H9 (cell line): ENCODE measurements at regions not wholly inside any gene's neighbourhood (a gene's known extent, or its start where the extent isn't known, plus 50 kb on each side); places are given as distances from the start of the nearest gene placed in this dataset.

Experiments
- DNase-seq: peaks from one replicate; pipeline ENCODE4 v3.0.0-alpha.2; 2017
- H2AFZ ChIP-seq: one replicate; pipeline ENCODE4 v1.6.1; 2013; ENCODE audit warnings: mild to moderate bottlenecking, low read length, control low read depth, moderate library complexity
- H2AK5ac ChIP-seq: 2 replicates; pipeline ENCODE4 v1.6.1; 2013; ENCODE audit warnings: low read length, control low read depth, mixed read lengths; ENCODE audit not compliant: insufficient read length
- H2BK120ac ChIP-seq: one replicate; pipeline ENCODE4 v1.6.1; 2013; ENCODE audit warnings: low read depth, mild to moderate bottlenecking, low read length, control low read depth, inconsistent platforms; ENCODE audit not compliant: poor library complexity, severe bottlenecking
- H2BK12ac ChIP-seq: 2 replicates; pipeline ENCODE4 v1.6.1; 2013; ENCODE audit warnings: low read length, control low read depth, mixed read lengths, low read depth; ENCODE audit not compliant: insufficient read length
- H2BK15ac ChIP-seq: 2 replicates; pipeline ENCODE4 v1.6.1; 2013; ENCODE audit warnings: low read depth, low read length, control low read depth
- H2BK20ac ChIP-seq: one replicate; pipeline ENCODE4 v1.6.1; 2013; ENCODE audit warnings: low read depth, mild to moderate bottlenecking, low read length, control low read depth, inconsistent platforms; ENCODE audit not compliant: poor library complexity, severe bottlenecking
- H2BK5ac ChIP-seq: 2 replicates; pipeline ENCODE4 v1.6.1; 2013; ENCODE audit warnings: low read length, control low read depth, mixed read lengths; ENCODE audit not compliant: insufficient read length
- H3K14ac ChIP-seq: 2 replicates; pipeline ENCODE4 v1.6.1; 2013; ENCODE audit warnings: low read length, control low read depth; ENCODE audit not compliant: insufficient read depth
- H3K18ac ChIP-seq: 2 replicates; pipeline ENCODE4 v1.6.1; 2013; ENCODE audit warnings: low read depth, mild to moderate bottlenecking, mixed read lengths, low read length, control low read depth; ENCODE audit not compliant: insufficient read length
- H3K23ac ChIP-seq: 2 replicates; pipeline ENCODE4 v1.6.1; 2013; ENCODE audit warnings: low read length, control low read depth, mixed read lengths, low read depth; ENCODE audit not compliant: insufficient read length
- H3K23me2 ChIP-seq: 2 replicates; pipeline ENCODE4 v1.6.1; 2013; ENCODE audit warnings: low read depth, mild to moderate bottlenecking, mixed read lengths, low read length, control low read depth; ENCODE audit not compliant: insufficient read length, poor library complexity, severe bottlenecking
- H3K27ac ChIP-seq: 2 replicates; pipeline ENCODE4 v1.5.1; 2013; ENCODE audit warnings: low read length, control low read depth, mixed read lengths, low read depth; ENCODE audit not compliant: insufficient read length
- H3K27me3 ChIP-seq: 2 replicates; pipeline ENCODE4 v1.6.1; 2013; ENCODE audit warnings: low read length, control low read depth, inconsistent platforms; ENCODE audit not compliant: insufficient read depth
- H3K4ac ChIP-seq: 2 replicates; pipeline ENCODE4 v1.6.1; 2013; ENCODE audit warnings: low read depth, mild to moderate bottlenecking, control low read depth, inconsistent platforms, low read length, moderate library complexity
- H3K4me1 ChIP-seq: 2 replicates; pipeline ENCODE4 v1.6.1; 2013; ENCODE audit warnings: low read length, control low read depth, inconsistent platforms; ENCODE audit not compliant: insufficient read depth
- H3K4me2 ChIP-seq: 2 replicates; pipeline ENCODE4 v1.6.1; 2013; ENCODE audit warnings: low read length, control low read depth, mixed read lengths; ENCODE audit not compliant: insufficient read length, insufficient read depth
- H3K56ac ChIP-seq: 2 replicates; pipeline ENCODE4 v1.6.1; 2013; ENCODE audit warnings: low read depth, mild to moderate bottlenecking, mixed read lengths, low read length, control low read depth; ENCODE audit not compliant: insufficient read length
- H3K79me1 ChIP-seq: 2 replicates; pipeline ENCODE4 v1.6.1; 2013; ENCODE audit warnings: low read depth, mild to moderate bottlenecking, moderate library complexity, low read length, control low read depth, inconsistent platforms; ENCODE audit not compliant: insufficient read depth, poor library complexity, severe bottlenecking
- H3K79me2 ChIP-seq: 2 replicates; pipeline ENCODE4 v1.6.1; 2013; ENCODE audit warnings: low read length, control low read depth, inconsistent platforms; ENCODE audit not compliant: insufficient read depth
- H3K9ac ChIP-seq: 2 replicates; pipeline ENCODE4 v1.6.1; 2013; ENCODE audit warnings: low read length, control low read depth, mixed read lengths; ENCODE audit not compliant: insufficient read length; ENCODE audit errors: extremely low read depth
- H3K9me3 ChIP-seq: one replicate; pipeline ENCODE4 v1.6.1; 2013; ENCODE audit warnings: low read depth, low read length, inconsistent platforms; ENCODE audit not compliant: control insufficient read depth
- H3T11ph ChIP-seq: one replicate; pipeline ENCODE4 v1.6.1; 2013; ENCODE audit warnings: mild to moderate bottlenecking, low read length, control low read depth, inconsistent platforms
- H4K20me1 ChIP-seq: one replicate; pipeline ENCODE4 v1.6.1; 2013; ENCODE audit not compliant: control insufficient read depth, insufficient read length, insufficient read depth
- H4K5ac ChIP-seq: 2 replicates; pipeline ENCODE4 v1.6.1; 2013; ENCODE audit warnings: low read depth, mild to moderate bottlenecking, mixed read lengths, low read length, control low read depth; ENCODE audit not compliant: insufficient read length
- H4K8ac ChIP-seq: replicated peaks from 2 replicates; pipeline ENCODE4 v1.6.1; 2013; ENCODE audit warnings: low read length, control low read depth, mixed read lengths, low read depth; ENCODE audit not compliant: insufficient read length
- H4K91ac ChIP-seq: 2 replicates; pipeline ENCODE4 v1.6.1; 2013; ENCODE audit warnings: low read depth, mild to moderate bottlenecking, moderate library complexity, mixed read lengths, low read length, control low read depth; ENCODE audit not compliant: insufficient read length
- H3K27ac Mint-ChIP-seq, 3 experiments: 2 replicates in 2 of 3; 3 replicates in 1 of 3; pipeline ENCODE4 v1.8.0; 2020 to 2021; ENCODE audit warnings: mixed read lengths in 3 of 3, mild to moderate bottlenecking in 1 of 3, moderate library complexity in 1 of 3
- H3K27me3 Mint-ChIP-seq: 2 replicates; pipeline ENCODE4 v1.8.0; 2021; ENCODE audit warnings: low read depth, mild to moderate bottlenecking, moderate library complexity, mixed read lengths
- H3K36me3 Mint-ChIP-seq, 3 experiments: 2 replicates in 2 of 3; 3 replicates in 1 of 3; pipeline ENCODE4 v1.8.0; 2020 to 2021; ENCODE audit warnings: low read depth in 3 of 3, mixed read lengths in 3 of 3; ENCODE audit not compliant: insufficient read depth in 1 of 3
- H3K4me1 Mint-ChIP-seq, 2 experiments: 2 replicates each; pipeline ENCODE4 v1.8.0; 2020; ENCODE audit warnings: mixed read lengths in 2 of 2
- H3K4me3 Mint-ChIP-seq, 2 experiments: 2 replicates in 1 of 2; 3 replicates in 1 of 2; pipeline ENCODE4 v1.8.0; 2020 to 2021; ENCODE audit warnings: mild to moderate bottlenecking in 2 of 2, mixed read lengths in 2 of 2, moderate library complexity in 1 of 2
- H3K9me3 Mint-ChIP-seq, 2 experiments: 2 replicates in 1 of 2; 3 replicates in 1 of 2; pipeline ENCODE4 v1.8.0; 2020; ENCODE audit warnings: mild to moderate bottlenecking in 2 of 2, mixed read lengths in 2 of 2, moderate library complexity in 1 of 2
- WGBS: extraction: QIAGEN DNeasy Blood & Tissue Kit; methylation state at CpG from one replicate; pipeline ENCODE4 v1.1.7; 2013; ENCODE audit warnings: missing lambda C conversion rate, low lambda C conversion rate, mixed read lengths; ENCODE audit not compliant: insufficient read length; ENCODE audit errors: extremely low coverage; 5-methylcytosine and 5-hydroxymethylcytosine counted together
- TF ChIP-seq, protein P1 (sequence below): fragments of 200-600 bp; sonication (generic); conservative IDR thresholded peaks from 3 replicates; pipeline ENCODE4 v1.8.0; 2021; ENCODE audit warnings: antibody characterized with exemption, mild to moderate bottlenecking

DNA sequence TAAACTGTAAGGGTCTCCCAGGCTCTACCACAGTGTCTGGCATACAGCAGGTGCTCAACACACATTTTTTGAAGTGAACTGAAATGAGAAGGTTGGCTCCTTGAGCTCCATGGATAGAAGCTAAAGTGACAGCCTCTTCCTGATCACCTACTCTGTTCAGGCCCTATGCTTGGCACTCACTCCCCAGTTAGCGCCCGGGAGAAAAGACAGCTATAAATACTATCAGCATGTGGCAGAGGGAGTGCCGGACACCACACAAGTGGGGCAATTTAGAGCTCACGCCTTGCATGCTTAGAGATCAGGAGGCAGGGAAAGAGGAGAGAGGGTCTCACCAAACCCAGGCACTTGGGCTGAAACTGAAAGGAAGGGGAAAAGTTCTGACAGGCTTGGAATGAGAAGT, 195.5 kb downstream of the BUD13 start:
- no peak overlapping the region for H4K8ac ChIP-seq
- H3T11ph ChIP-seq = no peak overlapping the region
- H3K18ac ChIP-seq = no peak overlapping the region
- H3K27me3 Mint-ChIP-seq = peaks cover 58% of the 10 kb centered on the region
- no peak overlapping the region for H2BK120ac ChIP-seq
- no CpG with 5 or more reads among the region's 4 CpGs for WGBS
- H3K4ac ChIP-seq = no peak overlapping the region
- H3K4me2 ChIP-seq = no peak overlapping the region
- H3K27ac ChIP-seq = no peak overlapping the region
- H3K4me3 Mint-ChIP-seq = no peak overlapping the region
- H3K23me2 ChIP-seq = peaks cover 8% of the 10 kb centered on the region
- H2BK12ac ChIP-seq = no peak overlapping the region
- H3K23ac ChIP-seq = no peak overlapping the region
- H3K27ac Mint-ChIP-seq = no peak overlapping the region
- peaks cover 0 to 2% of the 10 kb centered on the region in 2 experiments; a peak in 1 of 5 replicates for H3K9me3 Mint-ChIP-seq
- H3K4me1 ChIP-seq = 0 out of 2 replicates have a peak, but pooled peaks cover 3% of the 10 kb centered on the region
- TF ChIP-seq, protein P1, sequence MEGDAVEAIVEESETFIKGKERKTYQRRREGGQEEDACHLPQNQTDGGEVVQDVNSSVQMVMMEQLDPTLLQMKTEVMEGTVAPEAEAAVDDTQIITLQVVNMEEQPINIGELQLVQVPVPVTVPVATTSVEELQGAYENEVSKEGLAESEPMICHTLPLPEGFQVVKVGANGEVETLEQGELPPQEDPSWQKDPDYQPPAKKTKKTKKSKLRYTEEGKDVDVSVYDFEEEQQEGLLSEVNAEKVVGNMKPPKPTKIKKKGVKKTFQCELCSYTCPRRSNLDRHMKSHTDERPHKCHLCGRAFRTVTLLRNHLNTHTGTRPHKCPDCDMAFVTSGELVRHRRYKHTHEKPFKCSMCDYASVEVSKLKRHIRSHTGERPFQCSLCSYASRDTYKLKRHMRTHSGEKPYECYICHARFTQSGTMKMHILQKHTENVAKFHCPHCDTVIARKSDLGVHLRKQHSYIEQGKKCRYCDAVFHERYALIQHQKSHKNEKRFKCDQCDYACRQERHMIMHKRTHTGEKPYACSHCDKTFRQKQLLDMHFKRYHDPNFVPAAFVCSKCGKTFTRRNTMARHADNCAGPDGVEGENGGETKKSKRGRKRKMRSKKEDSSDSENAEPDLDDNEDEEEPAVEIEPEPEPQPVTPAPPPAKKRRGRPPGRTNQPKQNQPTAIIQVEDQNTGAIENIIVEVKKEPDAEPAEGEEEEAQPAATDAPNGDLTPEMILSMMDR = no peak
- H3K27me3 ChIP-seq = peaks cover 38% of the 10 kb centered on the region
- H3K79me2 ChIP-seq = no peaks in the 10 kb centered on the region
- no peak overlapping the region for H3K9ac ChIP-seq
- H3K9me3 ChIP-seq = no peaks in the 10 kb centered on the region
- H3K79me1 ChIP-seq = no peaks in the 10 kb centered on the region
- H2AK5ac ChIP-seq = no peak overlapping the region
- H4K5ac ChIP-seq = no peak overlapping the region
- H4K91ac ChIP-seq = no peak overlapping the region
- peaks cover 0 to 2% (median 0%) of the 10 kb centered on the region in 3 experiments; a peak in 1 of 7 replicates for H3K36me3 Mint-ChIP-seq
- no peak overlapping the region for H2BK5ac ChIP-seq
- no peaks in the 10 kb centered on the region for H4K20me1 ChIP-seq
- H3K14ac ChIP-seq = no peak overlapping the region
- no peak overlapping the region for H2AFZ ChIP-seq
- no peak overlapping the region for H2BK20ac ChIP-seq
- H2BK15ac ChIP-seq = no peak overlapping the region
- H3K56ac ChIP-seq = no peak overlapping the region
- H3K4me1 Mint-ChIP-seq = peaks cover 32% of the 10 kb centered on the region in 2 experiments
- no peak for DNase-seq
